Heart left ventricle (tissue), 13 donors: ENCODE measurements at regions not wholly inside any gene's neighbourhood (a gene's known extent, or its start where the extent isn't known, plus 50 kb on each side); places are given as distances from the start of the nearest gene placed in this dataset.

Experiments
- POLR2A ChIP-seq, 2 donors: fragments of 450-650 bp; IDR thresholded peaks; one replicate each; pipeline ENCODE4 v1.6.1; 2017; ENCODE audit warnings: antibody characterized with exemption in 2 of 2, mild to moderate bottlenecking in 2 of 2, moderate library complexity in 2 of 2
- TF ChIP-seq, protein P1 (sequence below), 12 donors: fragments of 200-600 bp; sonication (generic) in 4 of 12; IDR thresholded peaks; one replicate each; pipeline versions ENCODE4 v1.5.0 to v1.8.0; 2018 to 2022; ENCODE audit warnings: antibody characterized with exemption in 12 of 12, mild to moderate bottlenecking in 5 of 12
- donor health status: ischemic (EF 13 %, LVEDD 7.1; RV severe dilation, severe dysfunction).
- donor health status: DM: no; HTN: yes; CAD: no.
- donor health status: DM: no; HTN: no; CAD: no.
- donor health status: ischemic (EF 25% LVEDD 6.9; RV normal size, moderate dysfunction).
- donor health status: ischemic (EF 25% LVEDD 5.7; RV mildly dilated, moderate dysfunction).
- donor health status: ischemic (EF 35%, LVEDD 5.7; RV mildly dilated, moderate dysfunction).
- donor health status: nonischemic (EF 11% LVEDD 7.7; RV severe dilation, severe dysfunction).
- donor health status: DM: yes; HTN: yes; CAD: no.
- donor health status: PGD.
- donor health status: ischemic (EF 29% LVEDD 5.4; RV normal size, mild dysfunction).
- donor health status: nonischemic (EF 23%, LVEDD 6.1; RV moderate dilation, normal function).

DNA sequence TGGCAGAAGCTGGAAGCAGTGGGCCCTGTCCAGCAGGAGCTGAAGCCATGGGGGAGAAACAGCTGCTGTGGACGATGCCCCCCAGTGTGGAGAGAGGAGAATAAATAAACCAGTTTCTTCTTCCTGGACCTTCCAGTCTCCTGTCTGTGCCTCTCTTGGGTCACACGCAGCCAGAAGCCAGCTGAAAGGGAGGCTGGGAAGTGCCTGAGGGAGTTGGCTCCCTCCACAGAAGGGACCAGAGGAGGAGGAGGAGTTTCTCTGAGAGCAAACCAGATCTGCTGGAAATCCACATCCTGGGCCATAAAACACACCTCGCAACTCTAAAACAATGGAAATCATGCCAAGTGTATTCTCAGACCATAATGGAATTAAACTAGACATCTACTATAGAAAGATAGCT is 577.0 kb downstream of the CDH26 start:
- no peak for TF ChIP-seq POLR2A (IDR thresholded peaks at IDR 0.05)
- TF ChIP-seq, protein P1, sequence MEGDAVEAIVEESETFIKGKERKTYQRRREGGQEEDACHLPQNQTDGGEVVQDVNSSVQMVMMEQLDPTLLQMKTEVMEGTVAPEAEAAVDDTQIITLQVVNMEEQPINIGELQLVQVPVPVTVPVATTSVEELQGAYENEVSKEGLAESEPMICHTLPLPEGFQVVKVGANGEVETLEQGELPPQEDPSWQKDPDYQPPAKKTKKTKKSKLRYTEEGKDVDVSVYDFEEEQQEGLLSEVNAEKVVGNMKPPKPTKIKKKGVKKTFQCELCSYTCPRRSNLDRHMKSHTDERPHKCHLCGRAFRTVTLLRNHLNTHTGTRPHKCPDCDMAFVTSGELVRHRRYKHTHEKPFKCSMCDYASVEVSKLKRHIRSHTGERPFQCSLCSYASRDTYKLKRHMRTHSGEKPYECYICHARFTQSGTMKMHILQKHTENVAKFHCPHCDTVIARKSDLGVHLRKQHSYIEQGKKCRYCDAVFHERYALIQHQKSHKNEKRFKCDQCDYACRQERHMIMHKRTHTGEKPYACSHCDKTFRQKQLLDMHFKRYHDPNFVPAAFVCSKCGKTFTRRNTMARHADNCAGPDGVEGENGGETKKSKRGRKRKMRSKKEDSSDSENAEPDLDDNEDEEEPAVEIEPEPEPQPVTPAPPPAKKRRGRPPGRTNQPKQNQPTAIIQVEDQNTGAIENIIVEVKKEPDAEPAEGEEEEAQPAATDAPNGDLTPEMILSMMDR (IDR thresholded peaks at IDR 0.05), result no peak
